GM23338 (cell line): ENCODE measurements at regions not wholly inside any gene's neighbourhood (a gene's known extent, or its start where the extent isn't known, plus 50 kb on each side); places are given as distances from the start of the nearest gene placed in this dataset.

Experiments used
- ATAC-seq: fragments of 200-7000 bp; cut with Tn5 transposase; 3 replicates; pipeline ENCODE4 v1.9.1; 2020
- DNase-seq: peaks from one replicate; pipeline ENCODE4 v3.0.0-alpha.2; 2015; ENCODE audit warnings: low spot score
- H2AFZ ChIP-seq: fragments of 200-600 bp; sonication (generic); 2 replicates; pipeline ENCODE4 v1.8.0; 2016; ENCODE audit warnings: antibody characterized with exemption, mild to moderate bottlenecking, moderate library complexity
- H3F3A ChIP-seq: fragments of 200-600 bp; sonication (generic); replicated peaks from 2 replicates; pipeline ENCODE4 v1.8.0; 2017; ENCODE audit warnings: antibody characterized with exemption, mixed run types, low read depth
- H3K27ac ChIP-seq: fragments of 200-600 bp; sonication (generic); 2 replicates; pipeline ENCODE4 v1.6.1; 2016; ENCODE audit warnings: low read depth
- H3K27me3 ChIP-seq: fragments of 200-600 bp; sonication (generic); 2 replicates; pipeline ENCODE4 v1.8.0; 2016; ENCODE audit warnings: mild to moderate bottlenecking, mixed run types, moderate library complexity; ENCODE audit not compliant: insufficient read depth
- H3K36me3 ChIP-seq: fragments of 200-600 bp; sonication (generic); 2 replicates; pipeline ENCODE4 v1.8.0; 2016; ENCODE audit warnings: mild to moderate bottlenecking; ENCODE audit not compliant: insufficient read depth
- H3K4me1 ChIP-seq: fragments of 200-600 bp; sonication (generic); 2 replicates; pipeline ENCODE4 v1.8.0; 2016; ENCODE audit warnings: mild to moderate bottlenecking, moderate library complexity; ENCODE audit not compliant: insufficient read depth
- H3K4me2 ChIP-seq: fragments of 200-600 bp; sonication (generic); 2 replicates; pipeline ENCODE4 v1.7.1; 2017; ENCODE audit warnings: mixed run types
- H3K4me3 ChIP-seq: fragments of 200-600 bp; sonication (generic); 2 replicates; pipeline ENCODE4 v1.6.1; 2016; ENCODE audit warnings: mixed run types
- H3K79me2 ChIP-seq: fragments of 200-600 bp; sonication (generic); replicated peaks from 2 replicates; pipeline ENCODE4 v1.8.0; 2017; ENCODE audit warnings: mild to moderate bottlenecking; ENCODE audit not compliant: insufficient read depth
- H3K9me2 ChIP-seq: fragments of 200-600 bp; sonication (generic); 2 replicates; pipeline ENCODE4 v1.8.0; 2017; ENCODE audit not compliant: insufficient read depth
- H4K20me1 ChIP-seq: fragments of 200-600 bp; sonication (generic); replicated peaks from 2 replicates; pipeline ENCODE4 v1.8.0; 2017; ENCODE audit warnings: mild to moderate bottlenecking; ENCODE audit not compliant: insufficient read depth
- H3K27ac Mint-ChIP-seq: 2 replicates; pipeline ENCODE4 v1.8.0; 2020; ENCODE audit warnings: inconsistent platforms, mild to moderate bottlenecking, moderate library complexity, mixed read lengths
- H3K27me3 Mint-ChIP-seq: 3 replicates; pipeline ENCODE4 v1.8.0; 2022; ENCODE audit warnings: low read depth, mild to moderate bottlenecking, moderate library complexity, mixed read lengths, inconsistent platforms; ENCODE audit not compliant: insufficient read depth, poor library complexity
- H3K36me3 Mint-ChIP-seq: 3 replicates; pipeline ENCODE4 v1.8.0; 2021; ENCODE audit warnings: low read depth, mild to moderate bottlenecking, inconsistent platforms, moderate library complexity, mixed read lengths
- H3K4me1 Mint-ChIP-seq: 3 replicates; pipeline ENCODE4 v1.8.0; 2020; ENCODE audit warnings: mild to moderate bottlenecking, inconsistent platforms, mixed read lengths
- H3K4me3 Mint-ChIP-seq: 3 replicates; pipeline ENCODE4 v1.8.0; 2021; ENCODE audit warnings: moderate library complexity, mild to moderate bottlenecking, inconsistent platforms, mixed read lengths
- H3K9me3 Mint-ChIP-seq: 3 replicates; pipeline ENCODE4 v1.8.0; 2020; ENCODE audit warnings: moderate library complexity, mild to moderate bottlenecking, inconsistent platforms, mixed read lengths
- JUNB ChIP-seq: IDR thresholded peaks from one replicate; pipeline ENCODE4 v1.6.1; 2016; ENCODE audit warnings: antibody characterized with exemption; ENCODE audit not compliant: unreplicated experiment
- NANOG ChIP-seq: IDR thresholded peaks from 2 replicates; pipeline ENCODE4 v1.6.1; 2016; ENCODE audit warnings: antibody characterized with exemption, borderline replicate concordance
- POLR2AphosphoS5 ChIP-seq: IDR thresholded peaks from 2 replicates; pipeline ENCODE4 v1.6.1; 2016; ENCODE audit warnings: antibody characterized with exemption, low read depth
- STAT1 ChIP-seq: IDR thresholded peaks from one replicate; pipeline ENCODE4 v1.6.1; 2016; ENCODE audit warnings: antibody characterized with exemption; ENCODE audit not compliant: unreplicated experiment
- ZNF331 ChIP-seq: fragments of 250-450 bp; sonication (Bioruptor Pico); IDR thresholded peaks from 2 replicates; pipeline ENCODE4 v1.5.0; 2020; ENCODE audit warnings: low read depth, mild to moderate bottlenecking, moderate library complexity
- TF ChIP-seq, protein P1 (sequence below): fragments of 250-450 bp; sonication (Bioruptor Pico); IDR thresholded peaks from 2 replicates; pipeline ENCODE4 v1.5.0; 2020; ENCODE audit warnings: mild to moderate bottlenecking, moderate library complexity
- TF ChIP-seq, protein P2 (sequence below): IDR thresholded peaks from 2 replicates; pipeline ENCODE4 v1.6.1; 2016; ENCODE audit warnings: antibody characterized with exemption
- TF ChIP-seq, protein P3 (sequence below): IDR thresholded peaks from one replicate; pipeline ENCODE4 v1.6.1; 2018; ENCODE audit warnings: antibody characterized with exemption; ENCODE audit not compliant: unreplicated experiment

DNA sequence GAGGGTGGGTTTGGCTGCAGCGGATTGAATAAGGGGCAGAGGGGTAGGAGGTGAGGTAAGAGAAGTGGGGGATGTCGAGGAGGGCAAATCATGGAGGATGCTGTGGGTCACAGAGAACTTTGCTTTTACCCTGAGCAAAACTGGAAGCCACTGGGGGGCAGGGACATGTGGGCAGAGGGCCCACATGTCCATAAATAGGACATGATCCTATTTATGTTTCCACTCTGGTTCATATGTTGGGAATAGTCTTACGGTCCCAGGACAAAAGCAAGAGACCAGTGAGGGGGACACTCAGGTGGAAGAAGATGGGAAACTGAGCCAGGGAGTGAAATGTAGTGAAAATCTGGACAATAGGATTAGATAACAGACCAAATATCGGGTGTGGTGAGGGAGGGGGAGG, 85.5 kb upstream of the MRPS22 start:
- Histone ChIP-seq H3K27me3 (no peaks in the 10 kb centered on the region), H3K4me2 (no peak overlapping the region), H3K79me2 (no peaks in the 10 kb centered on the region), H2AFZ (no peak overlapping the region), H4K20me1 (no peaks in the 10 kb centered on the region), H3K4me3 (no peak overlapping the region), H3K36me3 (no peaks in the 10 kb centered on the region), H3F3A (no peaks in the 10 kb centered on the region), H3K27ac (no peak overlapping the region), H3K9me2 (no peaks in the 10 kb centered on the region), H3K4me1 (0 out of 2 replicates have a peak, but pooled peaks cover 4% of the 10 kb centered on the region)
- Mint-ChIP-seq H3K36me3 (no peaks in the 10 kb centered on the region), H3K4me1 (peaks cover 10% of the 10 kb centered on the region), H3K27me3 (peaks cover 2% of the 10 kb centered on the region), H3K9me3 (no peaks in the 10 kb centered on the region), H3K27ac (no peak overlapping the region), H3K4me3 (no peak overlapping the region)
- DNase-seq, result no peak
- TF ChIP-seq, protein P1, sequence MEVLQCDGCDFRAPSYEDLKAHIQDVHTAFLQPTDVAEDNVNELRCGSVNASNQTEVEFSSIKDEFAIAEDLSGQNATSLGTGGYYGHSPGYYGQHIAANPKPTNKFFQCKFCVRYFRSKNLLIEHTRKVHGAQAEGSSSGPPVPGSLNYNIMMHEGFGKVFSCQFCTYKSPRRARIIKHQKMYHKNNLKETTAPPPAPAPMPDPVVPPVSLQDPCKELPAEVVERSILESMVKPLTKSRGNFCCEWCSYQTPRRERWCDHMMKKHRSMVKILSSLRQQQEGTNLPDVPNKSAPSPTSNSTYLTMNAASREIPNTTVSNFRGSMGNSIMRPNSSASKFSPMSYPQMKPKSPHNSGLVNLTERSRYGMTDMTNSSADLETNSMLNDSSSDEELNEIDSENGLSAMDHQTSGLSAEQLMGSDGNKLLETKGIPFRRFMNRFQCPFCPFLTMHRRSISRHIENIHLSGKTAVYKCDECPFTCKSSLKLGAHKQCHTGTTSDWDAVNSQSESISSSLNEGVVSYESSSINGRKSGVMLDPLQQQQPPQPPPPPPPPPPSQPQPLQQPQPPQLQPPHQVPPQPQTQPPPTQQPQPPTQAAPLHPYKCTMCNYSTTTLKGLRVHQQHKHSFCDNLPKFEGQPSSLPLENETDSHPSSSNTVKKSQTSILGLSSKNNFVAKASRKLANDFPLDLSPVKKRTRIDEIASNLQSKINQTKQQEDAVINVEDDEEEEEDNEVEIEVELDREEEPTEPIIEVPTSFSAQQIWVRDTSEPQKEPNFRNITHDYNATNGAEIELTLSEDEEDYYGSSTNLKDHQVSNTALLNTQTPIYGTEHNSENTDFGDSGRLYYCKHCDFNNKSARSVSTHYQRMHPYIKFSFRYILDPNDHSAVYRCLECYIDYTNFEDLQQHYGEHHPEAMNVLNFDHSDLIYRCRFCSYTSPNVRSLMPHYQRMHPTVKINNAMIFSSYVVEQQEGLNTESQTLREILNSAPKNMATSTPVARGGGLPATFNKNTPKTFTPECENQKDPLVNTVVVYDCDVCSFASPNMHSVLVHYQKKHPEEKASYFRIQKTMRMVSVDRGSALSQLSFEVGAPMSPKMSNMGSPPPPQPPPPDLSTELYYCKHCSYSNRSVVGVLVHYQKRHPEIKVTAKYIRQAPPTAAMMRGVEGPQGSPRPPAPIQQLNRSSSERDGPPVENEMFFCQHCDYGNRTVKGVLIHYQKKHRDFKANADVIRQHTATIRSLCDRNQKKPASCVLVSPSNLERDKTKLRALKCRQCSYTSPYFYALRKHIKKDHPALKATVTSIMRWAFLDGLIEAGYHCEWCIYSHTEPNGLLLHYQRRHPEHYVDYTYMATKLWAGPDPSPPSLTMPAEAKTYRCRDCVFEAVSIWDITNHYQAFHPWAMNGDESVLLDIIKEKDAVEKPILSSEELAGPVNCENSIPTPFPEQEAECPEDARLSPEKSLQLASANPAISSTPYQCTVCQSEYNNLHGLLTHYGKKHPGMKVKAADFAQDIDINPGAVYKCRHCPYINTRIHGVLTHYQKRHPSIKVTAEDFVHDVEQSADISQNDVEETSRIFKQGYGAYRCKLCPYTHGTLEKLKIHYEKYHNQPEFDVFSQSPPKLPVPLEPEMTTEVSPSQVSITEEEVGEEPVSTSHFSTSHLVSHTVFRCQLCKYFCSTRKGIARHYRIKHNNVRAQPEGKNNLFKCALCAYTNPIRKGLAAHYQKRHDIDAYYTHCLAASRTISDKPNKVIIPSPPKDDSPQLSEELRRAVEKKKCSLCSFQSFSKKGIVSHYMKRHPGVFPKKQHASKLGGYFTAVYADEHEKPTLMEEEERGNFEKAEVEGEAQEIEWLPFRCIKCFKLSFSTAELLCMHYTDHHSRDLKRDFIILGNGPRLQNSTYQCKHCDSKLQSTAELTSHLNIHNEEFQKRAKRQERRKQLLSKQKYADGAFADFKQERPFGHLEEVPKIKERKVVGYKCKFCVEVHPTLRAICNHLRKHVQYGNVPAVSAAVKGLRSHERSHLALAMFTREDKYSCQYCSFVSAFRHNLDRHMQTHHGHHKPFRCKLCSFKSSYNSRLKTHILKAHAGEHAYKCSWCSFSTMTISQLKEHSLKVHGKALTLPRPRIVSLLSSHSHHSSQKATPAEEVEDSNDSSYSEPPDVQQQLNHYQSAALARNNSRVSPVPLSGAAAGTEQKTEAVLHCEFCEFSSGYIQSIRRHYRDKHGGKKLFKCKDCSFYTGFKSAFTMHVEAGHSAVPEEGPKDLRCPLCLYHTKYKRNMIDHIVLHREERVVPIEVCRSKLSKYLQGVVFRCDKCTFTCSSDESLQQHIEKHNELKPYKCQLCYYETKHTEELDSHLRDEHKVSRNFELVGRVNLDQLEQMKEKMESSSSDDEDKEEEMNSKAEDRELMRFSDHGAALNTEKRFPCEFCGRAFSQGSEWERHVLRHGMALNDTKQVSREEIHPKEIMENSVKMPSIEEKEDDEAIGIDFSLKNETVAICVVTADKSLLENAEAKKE (CRISPR knock-in tag), result no peak
- TF ChIP-seq JUNB, result no peak
- no peak for TF ChIP-seq POLR2AphosphoS5
- no peak for TF ChIP-seq NANOG
- no peak for TF ChIP-seq STAT1
- TF ChIP-seq ZNF331, result no peak
- TF ChIP-seq, protein P2, sequence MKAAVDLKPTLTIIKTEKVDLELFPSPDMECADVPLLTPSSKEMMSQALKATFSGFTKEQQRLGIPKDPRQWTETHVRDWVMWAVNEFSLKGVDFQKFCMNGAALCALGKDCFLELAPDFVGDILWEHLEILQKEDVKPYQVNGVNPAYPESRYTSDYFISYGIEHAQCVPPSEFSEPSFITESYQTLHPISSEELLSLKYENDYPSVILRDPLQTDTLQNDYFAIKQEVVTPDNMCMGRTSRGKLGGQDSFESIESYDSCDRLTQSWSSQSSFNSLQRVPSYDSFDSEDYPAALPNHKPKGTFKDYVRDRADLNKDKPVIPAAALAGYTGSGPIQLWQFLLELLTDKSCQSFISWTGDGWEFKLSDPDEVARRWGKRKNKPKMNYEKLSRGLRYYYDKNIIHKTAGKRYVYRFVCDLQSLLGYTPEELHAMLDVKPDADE, result no peak
- TF ChIP-seq, protein P3, sequence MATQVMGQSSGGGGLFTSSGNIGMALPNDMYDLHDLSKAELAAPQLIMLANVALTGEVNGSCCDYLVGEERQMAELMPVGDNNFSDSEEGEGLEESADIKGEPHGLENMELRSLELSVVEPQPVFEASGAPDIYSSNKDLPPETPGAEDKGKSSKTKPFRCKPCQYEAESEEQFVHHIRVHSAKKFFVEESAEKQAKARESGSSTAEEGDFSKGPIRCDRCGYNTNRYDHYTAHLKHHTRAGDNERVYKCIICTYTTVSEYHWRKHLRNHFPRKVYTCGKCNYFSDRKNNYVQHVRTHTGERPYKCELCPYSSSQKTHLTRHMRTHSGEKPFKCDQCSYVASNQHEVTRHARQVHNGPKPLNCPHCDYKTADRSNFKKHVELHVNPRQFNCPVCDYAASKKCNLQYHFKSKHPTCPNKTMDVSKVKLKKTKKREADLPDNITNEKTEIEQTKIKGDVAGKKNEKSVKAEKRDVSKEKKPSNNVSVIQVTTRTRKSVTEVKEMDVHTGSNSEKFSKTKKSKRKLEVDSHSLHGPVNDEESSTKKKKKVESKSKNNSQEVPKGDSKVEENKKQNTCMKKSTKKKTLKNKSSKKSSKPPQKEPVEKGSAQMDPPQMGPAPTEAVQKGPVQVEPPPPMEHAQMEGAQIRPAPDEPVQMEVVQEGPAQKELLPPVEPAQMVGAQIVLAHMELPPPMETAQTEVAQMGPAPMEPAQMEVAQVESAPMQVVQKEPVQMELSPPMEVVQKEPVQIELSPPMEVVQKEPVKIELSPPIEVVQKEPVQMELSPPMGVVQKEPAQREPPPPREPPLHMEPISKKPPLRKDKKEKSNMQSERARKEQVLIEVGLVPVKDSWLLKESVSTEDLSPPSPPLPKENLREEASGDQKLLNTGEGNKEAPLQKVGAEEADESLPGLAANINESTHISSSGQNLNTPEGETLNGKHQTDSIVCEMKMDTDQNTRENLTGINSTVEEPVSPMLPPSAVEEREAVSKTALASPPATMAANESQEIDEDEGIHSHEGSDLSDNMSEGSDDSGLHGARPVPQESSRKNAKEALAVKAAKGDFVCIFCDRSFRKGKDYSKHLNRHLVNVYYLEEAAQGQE, result no peak
- ATAC-seq, result no peak
